ENCODE measurements at regions not wholly inside any gene's neighbourhood (a gene's known extent, or its start where the extent isn't known, plus 50 kb on each side); places are given as distances from the start of the nearest gene placed in this dataset.
"Not testable (repeated sequence)": the region's sequence is repeated elsewhere in the genome, so short reads cannot be mapped to it uniquely, and the experiment has no call there.

DNA sequence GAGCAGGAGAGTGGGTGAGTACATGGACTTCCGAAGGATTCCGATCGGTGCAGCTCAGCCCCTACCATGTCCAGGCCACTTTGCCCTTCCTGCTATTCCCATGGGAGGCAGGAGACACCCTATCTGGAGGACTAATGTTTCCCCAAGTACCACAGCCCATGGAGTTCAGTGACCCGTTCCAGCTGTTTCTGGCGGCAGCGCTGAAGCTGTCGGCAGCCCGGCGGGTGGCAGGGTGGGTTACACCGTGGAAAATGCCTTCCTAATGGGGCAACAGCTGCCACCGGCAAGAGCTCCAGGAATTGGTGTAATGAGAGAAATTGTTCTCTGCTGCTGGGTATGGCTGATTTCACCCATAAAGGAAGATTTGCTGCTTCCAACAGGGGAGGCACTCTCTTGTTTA is 98.3 kb downstream of the MYCN start:
- DNase-seq: no peak

DNA sequence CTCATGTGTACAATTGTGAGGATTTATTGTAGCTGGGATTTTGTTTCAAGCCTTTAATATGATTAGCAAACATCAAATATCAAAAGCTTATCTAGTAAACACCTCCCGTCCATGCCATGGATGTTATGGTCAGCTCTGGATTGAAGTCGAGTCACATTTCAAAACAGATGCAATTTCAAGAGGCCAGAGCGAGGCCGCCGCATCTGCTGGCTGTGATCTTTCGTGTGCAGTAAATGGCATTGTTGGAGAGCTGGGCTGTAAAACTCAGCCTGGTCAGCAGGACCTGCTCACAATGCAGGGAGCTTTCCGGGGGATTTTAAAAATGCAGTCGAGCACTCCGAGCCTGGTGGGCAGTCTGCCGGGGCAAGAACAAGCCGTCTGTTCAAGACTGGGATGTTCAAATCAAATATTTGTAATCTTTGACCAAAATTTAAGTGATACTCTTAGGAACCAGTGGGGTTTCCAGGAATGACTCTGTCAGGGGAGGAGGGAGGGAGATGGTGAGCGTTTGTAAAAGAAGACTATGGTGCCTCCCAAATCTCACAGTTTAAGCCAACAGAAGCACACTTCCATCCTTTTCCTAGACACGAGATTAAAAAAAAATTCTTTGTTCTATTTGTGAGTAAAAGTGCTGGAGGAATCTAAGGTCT is 97.6 kb downstream of the MYCN start:
- no peak for DNase-seq

DNA sequence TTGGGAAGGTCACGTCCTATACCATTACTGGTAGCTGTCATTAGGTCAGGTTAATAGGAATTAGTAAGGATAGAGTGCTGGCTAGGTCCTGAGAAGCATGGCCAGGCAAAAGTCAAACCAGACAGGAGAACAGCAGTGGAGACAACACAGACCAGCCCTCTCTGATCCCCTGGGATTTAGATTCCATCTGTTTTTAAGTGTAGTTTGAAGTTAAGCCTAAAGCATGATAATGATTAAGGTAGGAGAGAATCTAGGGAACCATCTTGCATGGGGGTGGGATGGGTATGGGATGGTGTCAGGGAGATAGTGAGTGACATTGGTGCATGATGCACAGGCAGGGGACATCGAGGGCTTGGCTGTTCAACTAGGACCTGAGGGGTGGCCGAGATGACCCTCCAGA is 96.6 kb downstream of the MYCN start:
- DNase-seq: no peak

DNA sequence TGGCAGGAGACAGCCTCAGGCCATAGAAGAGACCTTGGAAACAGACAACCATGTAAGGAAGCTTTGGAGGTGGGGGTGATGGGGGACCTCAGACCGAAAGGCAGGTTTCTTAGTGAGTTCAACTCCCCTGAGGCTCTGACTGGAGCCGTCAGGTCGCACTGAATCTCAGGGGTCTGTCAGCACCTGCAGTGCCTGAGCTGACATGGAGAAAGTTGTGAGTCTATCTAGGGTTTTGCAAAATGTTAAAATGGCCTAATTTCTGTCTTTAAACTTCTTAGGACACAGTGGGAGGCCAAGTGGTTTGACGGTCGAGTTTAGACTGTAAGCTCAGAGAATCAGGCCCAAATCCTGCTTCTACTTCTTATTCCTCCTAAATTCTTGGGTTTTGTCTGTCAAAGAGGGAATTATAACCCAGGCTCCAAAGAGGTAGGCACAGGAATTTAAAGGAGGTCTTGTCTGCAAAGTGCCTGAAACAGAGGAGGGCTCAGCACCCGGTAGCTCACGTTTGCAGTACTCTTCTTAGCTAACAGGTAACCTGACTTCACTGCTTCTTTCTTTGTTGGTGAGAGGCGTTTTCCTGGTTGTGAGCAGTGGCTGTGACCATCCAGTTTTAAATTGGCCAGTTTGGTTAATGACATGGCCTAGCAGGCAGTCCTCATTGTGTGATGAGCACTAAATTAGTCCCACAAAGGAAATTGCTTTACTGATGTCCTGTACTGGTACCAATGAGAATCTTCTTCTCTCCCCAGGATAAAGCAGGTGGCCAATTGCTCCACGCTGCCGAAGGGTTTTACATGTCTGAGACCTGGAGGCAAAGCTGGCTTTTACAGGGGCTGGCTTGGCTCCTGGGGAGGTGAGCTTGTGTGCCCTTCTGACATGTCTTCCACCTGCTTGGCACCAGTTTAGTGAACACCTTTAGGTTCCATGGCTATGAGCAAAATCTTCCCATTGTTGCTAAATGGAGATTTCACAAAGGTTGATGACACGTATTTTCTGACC is 95.7 kb downstream of the MYCN start:
- peak; percentile 90 for DNase-seq

DNA sequence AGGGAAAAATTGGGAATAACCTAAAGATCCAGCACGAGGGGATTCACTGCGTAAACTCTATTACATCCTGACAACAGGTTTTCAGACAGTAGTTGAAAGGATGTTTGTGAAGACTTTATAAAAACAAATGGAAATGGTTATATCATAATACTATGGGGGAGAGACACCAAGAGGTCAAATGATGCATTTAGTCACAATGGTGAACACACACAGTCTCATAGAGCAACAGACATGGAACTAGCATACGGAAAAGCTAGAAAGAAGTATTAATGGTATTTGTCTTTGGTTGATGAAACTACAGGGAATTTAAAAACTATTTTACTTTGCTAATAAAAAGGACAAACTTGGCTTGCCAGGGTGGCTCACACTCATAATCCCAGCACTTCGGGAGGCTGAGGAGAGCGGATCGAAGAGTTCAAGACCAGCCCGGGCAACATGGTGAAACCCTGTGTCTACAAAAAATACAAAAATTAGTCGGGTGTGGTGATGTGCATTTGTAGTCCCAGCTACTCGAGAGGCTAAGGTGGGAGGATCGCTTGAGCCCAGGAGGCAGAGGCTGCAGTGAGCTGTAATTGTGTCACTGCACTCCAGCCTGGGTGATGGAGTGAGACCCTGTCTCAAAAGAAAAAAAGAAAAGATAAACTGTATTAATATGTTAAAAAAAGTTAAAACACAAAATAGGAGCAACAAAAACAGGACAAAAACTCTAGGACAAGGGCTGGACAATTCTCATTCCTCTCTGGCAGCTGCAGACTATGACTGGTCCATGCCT is 94.8 kb downstream of the MYCN start:
- DNase-seq: no peak

DNA sequence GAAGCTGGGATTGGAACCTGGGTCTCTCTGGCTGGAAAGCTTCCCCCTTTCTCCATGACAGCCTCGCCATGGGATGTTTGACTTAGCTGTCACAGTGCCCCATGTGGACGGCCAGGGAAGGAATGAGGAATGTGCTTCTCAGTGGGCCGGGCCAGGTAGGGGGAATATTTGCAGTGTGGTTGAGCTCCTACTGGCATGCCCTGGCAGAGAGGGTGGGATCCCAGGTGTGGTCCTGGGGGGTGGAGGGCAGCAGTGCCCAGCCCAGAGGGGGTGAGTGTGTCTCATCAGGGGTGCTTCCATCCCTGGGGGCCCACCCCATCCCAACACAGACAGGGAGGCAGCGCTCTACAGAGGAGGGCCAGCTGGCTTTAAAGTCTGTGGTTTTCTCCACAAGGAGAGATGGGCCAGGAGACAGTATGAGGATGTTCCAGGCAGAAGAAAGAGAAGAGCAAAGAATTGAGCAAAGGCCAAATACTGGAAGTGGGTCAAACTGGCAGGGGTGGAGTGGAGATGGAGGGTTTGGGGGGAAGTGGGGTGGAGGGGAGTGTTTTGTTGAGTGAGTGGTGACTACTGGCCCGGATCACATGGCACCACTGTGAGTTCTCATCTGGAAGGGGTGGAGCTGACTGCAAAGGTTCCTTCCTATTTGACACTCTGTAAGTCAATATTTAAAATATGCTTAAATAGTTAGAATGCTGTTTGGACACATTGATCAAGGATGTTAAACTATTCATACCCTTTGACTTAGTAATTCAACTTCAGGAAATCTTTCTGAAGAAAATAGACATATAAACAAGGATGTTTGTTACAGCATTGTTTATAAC is 94.0 kb downstream of the MYCN start:
- DNase-seq: peak; percentile 76

DNA sequence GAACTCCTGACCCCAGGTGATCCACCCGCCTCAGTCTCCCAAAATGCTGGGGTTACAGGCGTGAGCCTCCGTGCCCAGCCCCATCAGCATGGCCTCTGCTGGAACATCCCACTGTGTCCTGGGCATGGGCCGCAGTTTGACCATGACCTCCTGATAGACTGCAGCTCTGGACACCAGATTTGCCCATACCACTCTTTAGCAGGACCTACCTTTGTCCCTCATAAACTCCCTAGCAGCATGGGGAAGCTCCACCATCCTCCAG is 92.6 kb downstream of the MYCN start:
- no peak for DNase-seq

DNA sequence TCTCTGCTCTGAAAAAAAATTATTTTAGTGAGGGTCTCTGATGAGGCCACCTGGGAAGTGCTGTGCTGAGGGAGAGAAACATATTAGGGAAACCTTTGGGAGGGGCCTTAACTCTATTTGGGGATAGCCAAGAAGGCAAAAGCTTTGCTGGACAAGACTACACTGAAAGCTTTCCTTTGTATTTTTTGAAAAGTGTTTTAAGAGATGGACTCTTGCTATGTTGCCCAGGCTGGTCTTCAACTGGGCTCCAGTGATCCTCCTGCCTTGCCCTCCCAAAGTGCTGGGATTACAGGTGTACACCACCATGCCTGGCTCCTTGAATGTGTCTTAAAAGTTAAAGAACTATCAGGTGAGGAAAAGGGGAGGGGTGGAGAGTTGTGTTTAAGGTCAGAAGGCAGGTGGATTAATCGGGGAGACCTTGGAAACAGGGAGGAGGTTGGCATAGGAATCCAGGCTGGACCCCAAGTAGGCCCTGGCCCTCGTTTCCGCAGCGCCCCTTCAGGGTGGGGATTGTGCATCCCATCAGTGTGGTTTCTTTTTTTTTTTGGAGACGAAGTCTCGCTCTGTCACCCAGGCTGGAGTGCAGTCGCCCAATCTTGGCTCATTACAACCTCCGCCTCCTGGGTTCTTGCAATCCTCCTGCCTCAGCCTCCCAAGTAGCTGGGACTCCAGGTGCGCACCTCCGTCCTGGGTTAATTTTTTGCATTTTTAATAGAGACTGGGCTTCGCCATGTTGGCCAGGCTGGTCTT is 92.1 kb downstream of the MYCN start:
- no peak for DNase-seq

DNA sequence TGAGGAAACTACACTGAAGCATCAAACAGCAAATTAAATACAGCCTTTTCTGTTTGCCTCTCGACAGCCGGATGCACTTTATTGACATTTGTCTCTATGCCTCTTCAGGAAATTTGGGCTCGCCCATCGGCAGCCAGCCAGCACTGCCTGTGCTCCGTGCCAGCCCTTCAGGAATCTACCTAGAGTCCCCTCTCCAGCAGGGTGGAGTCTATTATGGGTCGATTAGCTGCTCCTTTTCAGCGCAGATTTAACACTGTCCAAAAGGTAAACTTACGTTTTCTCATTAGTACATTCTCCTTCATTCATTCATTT is 91.5 kb downstream of the MYCN start:
- DNase-seq: no peak

DNA sequence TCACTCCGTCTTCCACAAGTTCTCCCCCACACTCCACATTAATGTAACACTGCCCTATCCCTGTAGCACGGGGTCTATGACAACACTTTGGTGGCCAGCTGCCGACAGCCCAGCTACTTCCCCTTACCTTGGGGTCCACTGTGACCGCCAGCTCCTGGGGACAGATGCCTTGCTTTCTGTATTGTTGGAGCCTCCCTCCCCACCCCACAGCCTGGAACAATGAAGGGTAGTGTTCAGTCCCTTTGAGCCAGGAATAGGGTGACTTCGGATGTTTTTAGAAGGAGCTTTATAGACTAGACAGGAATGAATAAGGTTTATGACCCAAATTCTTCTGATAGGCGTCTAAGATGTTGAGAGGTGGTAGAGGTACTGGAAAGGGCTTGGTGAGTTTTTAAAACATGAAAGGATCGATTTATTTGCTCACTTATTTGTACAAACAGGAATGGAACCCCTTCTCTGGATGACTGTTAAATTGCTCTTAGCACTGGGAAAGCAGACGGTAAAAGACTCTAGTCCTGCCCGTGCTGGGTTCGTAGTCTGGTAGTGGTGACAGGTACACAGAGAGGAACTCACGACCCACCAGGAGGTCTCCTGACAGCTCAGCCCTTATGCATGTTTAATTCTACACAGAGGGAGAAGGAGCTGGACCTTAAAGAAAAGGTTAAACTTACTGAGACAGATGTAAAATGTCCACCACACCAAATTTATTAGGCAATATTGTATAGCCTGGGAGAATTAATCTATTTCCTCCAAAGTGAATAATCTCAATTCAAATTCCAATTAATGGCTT is 90.9 kb downstream of the MYCN start:
- no peak for DNase-seq

DNA sequence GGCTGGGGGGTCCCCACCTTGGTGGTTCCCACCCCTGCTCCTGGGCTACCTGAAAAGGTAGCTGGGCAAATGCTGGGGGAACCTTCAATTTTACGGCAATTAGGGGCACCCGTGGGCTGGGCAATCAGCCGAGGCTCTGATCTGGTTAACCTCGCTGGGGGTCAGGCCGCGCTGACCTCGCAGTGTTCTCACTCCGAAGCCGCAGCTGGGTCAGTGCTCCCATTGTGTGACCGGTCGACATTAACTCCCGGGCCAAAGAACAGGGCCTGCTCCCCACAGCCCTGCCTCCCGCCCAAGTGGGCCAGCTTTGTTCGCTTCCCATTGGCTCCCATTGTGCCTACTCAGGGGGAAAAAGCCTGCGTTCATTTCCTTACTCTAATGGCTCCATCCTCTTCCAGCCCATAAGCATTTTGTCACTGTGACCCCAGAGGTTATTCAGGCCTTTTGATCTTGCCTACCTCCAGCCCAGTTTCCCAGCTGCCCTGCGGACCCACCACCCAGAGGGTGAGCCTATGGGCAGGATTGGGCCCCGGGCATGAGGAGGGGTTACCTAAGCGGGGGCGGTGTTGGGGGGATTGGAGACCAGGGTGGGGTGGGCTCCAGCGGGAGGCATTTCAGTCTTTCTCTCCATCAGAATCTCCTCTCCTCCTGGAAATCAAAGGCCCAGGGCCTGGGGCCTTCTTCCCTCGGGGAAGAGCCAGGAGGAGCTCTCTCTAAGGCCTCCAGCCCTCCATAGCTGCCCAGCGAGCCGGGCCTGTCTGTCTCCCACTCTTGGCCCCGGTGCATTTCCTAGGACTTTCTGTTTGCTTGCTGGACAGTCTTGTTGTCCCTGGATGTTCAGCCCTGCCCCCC is 90.1 kb downstream of the MYCN start:
- DNase-seq: peak; percentile 55

DNA sequence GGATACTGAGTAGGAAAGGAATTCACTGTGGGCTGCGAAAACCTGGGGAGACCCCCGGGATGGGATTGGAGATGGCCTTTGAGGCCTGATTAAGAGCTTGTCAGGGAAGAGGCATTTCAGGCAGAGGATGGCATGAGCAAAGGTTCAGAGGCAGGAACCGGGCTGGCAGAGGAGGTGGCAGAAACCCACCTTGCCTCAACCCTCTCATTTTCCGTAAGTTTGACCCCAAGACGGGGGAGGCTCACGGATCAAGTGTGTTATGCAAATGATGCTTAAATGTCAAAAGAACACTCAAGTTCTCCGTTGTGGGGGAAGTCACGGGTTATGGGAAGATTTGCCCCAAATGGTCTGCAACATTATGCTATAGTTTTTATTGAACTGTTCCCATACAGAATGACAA is 88.3 kb downstream of the MYCN start:
- peak; percentile 22 for DNase-seq

DNA sequence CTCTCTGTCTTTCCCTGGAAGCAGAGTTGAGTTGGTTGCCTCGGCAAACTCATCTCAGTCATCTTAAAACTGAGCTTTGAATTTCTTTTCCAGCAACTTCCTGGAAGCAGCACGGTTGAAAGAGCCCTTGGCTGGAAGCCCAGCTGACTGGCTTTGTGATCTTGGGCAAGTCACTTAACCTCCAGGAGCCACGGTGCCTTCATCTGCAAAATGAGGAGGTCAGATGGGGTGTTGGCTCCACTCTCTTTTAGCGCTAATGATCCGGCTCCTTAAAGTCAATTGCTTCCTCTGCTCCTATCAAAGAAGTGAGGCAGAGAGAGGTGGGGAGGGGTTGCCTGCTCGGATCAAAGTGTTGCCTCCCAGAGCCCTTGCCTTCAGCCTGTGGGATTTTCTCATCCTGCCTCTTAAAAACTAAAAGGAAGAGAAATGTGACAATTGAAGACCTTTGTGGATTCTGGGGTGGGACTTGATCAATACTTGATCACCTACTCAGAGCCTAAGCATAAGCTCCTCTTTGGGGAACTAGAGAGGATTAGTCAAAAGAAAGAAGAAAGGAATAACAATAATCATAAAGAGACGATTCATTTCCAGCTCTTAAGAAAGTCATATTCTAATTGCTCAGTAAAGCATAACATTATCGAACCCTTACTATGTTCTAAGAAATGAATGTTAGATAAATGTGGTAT is 86.6 kb downstream of the MYCN start:
- peak; percentile 42 for DNase-seq

DNA sequence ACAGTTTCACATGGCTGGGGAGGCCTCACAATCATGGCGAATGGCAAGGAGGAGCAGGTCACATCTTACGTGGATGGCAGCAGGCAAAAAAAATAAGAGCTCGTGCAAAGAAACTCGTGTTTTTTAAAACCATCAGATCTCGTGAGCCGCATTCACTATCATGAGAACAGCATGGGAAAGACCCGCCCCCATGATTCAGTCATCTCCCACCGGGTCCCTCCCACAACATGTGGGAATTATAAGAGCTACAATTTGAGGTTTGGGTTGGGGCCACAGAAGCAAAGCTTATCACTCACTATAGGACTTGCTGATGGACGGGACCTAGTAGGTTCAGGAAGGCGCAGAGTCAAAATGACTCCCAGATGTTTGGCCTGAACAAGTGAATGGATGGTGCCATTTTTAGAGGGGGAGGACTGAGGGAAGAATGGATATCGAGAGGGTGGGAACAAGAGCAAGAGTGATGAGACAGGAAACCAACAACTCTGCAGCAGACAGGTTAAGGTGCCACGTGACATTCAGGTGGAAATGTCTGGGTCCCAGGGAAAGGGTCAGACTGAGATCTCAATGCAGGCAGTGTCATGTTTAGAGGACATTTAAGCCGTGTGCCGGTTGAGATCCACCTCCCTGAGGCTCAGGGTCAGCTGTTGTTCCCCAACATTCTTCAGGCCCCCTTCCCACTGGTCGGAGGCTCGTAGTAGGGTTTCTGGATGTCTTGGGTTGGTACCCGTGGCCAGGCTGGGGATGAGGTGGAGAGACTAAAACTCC is 85.7 kb downstream of the MYCN start:
- no peak for DNase-seq

DNA sequence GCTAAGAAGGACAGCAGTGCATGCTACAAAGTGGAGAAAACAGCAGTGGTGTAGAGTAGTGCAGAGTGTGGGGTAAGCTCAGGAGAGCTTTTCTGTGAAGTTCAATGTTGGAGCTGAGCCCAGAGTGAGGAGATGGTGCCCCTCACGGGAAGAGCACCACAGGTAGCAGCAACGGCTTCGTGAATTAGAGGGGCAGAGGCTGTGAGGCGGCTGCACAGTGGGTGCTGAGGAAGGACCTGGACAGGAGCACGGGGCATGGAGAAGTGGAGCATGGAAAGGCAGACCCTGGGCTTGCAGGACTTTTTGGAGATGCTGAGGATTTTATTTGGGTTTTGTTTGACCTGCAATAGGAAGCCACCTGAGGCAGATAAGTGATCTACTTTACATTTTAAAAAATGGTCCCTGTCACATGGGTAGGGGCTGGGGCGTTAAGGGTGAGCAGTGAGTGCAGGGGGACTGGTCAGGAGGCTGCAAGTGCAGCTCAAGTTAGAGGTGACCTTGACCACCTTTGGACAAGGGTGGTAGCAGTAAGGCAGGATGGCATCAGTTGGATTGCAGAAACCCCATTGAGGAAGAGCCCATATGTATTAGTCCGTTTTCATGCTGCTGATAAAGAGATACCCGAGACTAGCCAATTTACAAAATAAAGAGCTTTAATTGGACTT is 85.0 kb downstream of the MYCN start:
- DNase-seq: no peak

DNA sequence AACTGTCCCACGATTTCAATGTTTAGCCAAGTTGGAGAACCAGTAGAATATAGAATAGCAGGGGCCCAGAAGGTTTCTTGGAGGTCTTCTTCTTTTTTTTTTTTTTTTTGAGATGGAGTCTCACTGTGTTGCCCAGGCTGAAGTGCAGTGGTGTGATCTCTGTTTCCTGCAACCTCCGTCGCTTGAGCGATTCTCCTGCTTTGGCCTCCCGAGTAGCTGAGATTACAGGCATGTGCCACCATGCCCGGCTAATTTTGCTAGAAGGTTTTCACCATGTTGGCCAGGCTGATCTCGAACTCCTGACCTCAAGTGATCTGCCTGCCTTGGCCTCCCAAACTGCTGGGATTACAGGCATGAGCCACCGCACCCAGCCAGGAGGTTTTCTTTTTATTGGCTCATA is 84.3 kb downstream of the MYCN start:
- DNase-seq: not testable (repeated sequence)

DNA sequence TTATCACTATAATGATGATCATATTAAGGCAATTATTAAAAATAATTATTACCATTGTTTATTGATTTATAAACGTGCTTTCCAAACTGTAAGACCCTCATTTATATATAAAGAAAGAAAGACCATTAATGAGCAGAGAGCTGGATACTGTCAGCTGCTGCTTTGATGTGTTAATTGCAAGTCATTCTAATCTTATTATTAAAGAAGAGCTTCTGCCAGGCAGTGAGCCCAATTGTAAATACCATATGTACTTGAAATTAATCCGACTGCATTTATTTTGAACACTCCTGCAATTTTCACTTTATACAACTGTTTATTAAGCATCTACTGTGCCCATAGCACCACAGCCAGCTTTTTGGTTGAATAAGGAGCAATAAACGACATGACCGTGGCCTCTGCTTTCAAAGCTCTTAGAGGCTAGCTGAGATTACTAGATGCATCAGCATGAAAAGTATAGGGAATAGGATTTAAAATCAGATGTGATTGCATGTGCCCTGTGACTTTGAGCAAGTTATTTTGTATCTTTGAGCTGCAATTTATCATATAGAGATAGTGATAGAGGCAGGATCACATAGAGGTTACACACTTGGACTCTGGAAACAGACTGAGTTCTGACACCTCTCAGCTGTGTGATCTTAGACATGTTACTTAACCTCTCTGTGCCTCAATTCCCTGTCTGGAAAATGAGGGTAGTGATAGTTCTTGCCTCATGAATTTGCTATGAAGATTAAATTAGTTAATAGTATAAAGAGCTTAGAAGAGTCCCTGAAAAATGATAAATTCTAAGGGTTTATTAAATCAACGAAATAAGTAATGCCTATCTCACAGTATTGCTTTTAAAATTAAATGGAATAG is 83.4 kb downstream of the MYCN start:
- DNase-seq: peak; percentile 6
